GM18870 (cell line): ENCODE measurements at regions not wholly inside any gene's neighbourhood (a gene's known extent, or its start where the extent isn't known, plus 50 kb on each side); places are given as distances from the start of the nearest gene placed in this dataset.

Experiments
- ATAC-seq: cut with Tn5 transposase; IDR thresholded peaks from one replicate; pipeline ENCODE4 v1.9.1; 2021; ENCODE audit warnings: moderate library complexity; ENCODE audit not compliant: unreplicated experiment

DNA sequence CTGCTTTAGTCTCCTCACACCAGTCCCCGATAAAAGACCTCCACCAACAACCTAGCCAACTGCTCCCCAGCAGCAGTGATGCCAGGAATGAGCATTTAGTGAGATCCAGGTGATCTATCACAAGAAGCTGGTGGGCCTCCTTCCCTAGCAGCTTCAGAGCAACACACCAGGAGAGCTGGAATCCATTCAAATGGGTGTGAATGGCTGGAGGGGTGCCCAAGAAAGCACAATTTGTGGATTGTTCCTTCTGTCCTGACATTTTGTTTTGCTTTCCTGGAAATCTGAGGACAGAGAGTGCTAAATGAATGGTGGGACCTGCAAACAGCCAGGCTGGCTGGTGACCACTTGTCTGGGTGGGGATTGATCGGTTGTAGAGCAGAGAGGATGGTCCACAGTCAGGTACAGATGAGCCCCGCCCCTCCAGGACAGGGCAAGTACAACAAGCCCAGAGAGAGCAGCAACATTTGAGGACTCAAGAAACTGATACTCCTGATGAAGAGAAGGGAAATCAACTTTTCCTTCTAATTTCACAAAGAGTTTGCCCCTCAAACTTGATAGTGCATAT lies 316.8 kb downstream of the VPS13C start:
- ATAC-seq: no peak

DNA sequence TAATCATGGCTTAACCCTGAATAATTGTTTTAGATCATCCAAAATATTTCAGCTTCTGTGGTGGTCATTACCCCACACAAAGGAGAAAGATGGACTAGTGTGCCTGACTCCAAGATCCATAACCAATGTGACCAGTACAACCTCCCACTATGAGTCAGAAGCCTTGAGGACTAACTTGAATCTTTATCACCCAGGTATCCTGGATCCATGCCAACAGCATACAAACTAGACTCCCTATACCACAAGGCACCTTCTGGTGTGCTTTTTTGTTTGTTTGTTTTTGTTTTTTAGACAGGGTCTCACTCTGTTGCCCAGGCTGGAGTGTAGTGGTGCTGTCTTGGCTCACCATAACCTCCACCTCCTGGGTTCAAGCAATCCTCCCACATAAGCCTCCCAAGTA lies 317.7 kb downstream of the VPS13C start:
- ATAC-seq: no peak

DNA sequence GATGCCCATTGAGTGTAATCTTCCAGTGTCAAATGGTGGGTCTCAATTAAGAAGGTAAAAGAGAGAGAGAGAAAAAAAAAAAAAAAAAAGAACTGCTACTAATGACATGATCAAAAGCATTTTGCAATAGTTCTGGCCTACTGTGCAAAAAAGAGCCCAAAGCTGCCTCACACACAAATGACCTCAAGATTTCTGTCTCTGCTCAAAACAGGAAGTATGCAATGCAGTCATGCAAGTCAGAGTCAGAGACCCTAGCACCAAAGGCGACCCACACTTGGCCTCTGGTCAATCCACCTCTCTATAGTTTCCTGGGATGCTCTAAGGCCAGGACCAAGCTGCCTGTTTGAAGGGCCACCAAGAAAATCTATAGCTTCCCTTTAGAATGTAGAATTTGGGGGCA lies 323.5 kb downstream of the VPS13C start:
- no peak for ATAC-seq

DNA sequence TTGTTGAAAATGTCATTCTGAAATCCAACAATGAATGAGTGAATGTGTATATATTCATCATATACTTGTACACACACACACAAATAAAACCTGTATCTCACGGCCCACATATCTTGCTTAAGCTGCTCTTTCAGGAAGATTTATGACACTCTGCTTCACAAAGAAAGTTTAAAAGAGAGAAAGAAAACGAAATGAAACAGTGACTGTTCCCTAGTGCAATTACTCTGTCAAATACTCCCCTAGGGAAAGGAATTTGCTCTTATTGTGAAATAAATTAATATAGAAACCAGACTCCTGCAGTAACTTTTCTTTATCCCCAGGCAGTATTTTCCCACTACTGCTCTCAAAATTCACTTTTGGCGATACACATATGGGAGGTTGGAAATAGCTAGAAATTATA lies 329.1 kb downstream of the VPS13C start:
- no peak for ATAC-seq

DNA sequence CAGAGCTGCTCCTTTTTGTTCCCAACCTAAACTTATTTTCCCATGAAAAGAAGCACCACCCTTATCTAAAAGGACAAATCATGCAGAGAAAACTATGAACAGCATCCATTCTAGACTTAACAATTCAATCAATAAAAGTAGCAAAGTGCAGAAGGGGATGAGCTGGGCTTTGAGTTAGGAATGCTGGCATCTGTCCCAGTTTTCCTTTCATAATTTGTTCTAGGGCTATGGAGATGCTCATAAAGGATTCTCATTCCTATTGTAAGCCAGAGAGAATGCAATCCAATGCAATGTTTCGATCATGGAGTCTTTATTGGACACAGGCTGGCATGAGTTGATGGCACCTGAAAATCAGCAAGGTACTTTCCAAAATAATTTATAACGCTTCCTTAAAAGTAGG lies 330.6 kb downstream of the VPS13C start:
- ATAC-seq: no peak

DNA sequence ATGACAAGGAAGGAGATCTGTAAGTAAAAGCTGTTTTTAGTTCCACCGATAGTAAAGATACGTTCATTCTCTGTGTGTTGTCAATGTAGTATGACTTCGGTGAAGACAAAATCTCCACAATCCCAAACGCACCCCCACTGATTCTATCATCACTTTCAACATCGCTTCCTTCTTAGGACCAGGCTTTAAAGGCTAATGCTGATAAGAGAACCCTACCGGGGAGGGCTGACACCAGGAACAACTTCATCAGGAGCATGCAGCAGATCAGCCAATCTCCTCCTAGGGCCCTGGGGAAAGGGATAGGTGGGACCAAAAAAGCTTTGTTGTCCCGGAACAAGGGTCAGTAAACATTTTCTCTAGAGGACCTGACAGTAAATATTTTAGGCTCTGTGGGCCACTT lies 334.1 kb downstream of the VPS13C start:
- ATAC-seq: no peak

DNA sequence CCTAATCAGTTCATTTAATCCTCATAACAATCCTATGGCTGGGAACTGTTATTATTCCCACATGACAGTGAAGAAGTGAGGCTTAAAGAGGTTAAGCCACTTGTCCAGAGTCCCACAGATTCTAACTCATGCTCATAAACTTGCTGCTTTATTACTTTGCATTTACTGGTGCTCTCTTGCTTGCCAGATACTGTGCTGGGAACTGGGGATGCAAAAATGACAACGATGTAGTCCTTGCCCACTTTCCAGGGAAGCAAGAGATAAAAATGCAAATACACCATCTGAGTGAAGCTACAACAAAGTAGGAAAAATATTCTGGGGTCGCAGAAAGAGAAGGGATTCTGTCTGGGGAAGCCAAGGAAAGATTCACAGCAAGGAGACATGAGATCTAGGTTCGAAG lies 335.0 kb downstream of the VPS13C start:
- no peak for ATAC-seq

DNA sequence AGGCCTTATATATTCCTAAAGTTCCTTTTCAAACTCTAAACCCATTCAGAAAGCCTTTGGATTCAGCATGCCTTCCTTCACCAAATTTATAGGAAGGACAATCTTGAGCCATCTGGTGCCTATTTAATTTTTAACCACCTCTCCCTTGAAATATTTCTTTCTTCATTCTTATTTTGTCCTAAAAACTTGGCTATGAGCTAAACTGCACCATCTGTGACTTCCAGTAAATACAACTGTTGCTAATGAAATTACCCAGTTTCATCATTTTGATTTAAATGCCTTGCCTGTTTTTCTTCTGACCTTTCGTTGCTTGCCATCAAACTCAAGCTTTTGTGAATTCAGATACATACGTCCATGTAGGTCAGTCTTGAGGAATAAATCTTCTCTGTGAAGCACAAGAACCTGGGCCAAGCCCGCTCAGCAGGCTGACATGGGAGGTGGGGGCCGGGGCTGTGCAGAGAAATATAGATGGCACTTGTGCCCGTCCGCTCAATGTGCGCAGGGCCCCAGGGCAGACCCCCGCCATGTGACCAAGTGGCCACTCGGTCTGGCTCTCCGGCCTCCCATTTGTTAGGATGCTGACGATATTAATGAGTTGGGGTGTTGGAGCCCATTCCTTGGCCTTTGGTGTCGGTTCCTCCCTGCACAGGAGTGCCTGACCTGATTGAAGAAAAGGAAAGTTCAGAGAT lies 335.9 kb downstream of the VPS13C start:
- no peak for ATAC-seq

DNA sequence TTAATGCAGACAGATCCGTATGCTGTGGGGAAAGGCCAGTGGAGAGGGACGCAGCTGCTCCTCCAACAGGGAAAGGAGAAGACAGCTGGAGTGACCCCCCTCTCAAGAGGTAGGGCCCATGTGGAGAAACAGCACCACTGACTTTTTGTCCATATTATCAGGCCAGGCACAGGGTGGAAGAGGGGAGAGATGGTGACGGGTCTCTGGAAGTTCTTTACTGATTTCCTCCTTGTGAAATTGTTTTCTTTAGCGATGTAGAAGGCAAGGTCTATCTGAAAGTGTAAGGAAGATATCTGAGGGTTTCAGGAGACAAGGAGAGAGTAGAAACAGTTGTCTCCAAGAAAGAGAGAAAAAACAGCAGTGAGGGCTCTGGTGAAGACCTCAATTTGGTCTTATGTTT lies 338.8 kb downstream of the VPS13C start:
- no peak for ATAC-seq

DNA sequence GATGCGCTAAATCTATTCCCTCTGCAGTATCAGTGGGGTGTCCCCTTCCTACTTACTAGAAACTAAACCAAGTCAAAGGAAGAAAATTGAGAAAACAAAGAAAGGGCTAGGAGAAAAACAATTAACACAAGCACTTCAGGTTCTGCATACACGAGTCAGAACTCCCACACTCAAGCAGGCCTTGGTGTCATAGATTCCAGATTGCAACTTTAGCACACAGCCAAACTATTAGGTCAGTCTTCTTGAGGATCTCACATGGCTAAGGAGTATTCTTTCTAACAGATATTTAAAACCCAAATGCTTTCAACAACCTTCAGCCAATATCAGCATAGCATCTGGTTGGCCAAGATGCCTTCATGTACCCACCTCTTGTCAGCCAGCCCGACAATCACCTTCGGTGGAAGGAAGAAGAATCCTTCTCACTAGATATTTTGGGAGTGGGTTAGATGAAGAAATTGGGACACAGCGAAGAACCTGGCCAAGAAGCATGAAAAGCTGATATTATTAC lies 340.0 kb downstream of the VPS13C start:
- no peak for ATAC-seq

DNA sequence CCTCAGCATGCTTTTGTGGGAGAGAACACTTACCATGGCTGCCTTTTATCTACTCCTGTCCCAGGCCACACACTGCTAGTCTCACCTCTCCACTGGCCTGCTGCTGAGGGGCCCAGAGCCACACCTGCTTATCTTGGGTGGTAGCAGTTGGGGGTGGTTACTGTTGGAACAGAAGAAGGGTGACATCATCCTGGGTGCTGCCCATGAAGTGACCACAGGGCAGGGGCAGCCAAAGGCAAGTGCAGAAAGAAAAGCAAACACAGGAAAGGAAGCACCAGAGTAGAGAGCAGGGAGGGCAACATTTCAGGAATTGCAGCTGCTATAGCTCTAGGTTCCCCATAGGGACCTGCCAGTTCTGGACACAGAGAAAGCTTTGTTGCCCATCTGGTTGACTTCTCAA lies 345.2 kb downstream of the VPS13C start:
- ATAC-seq: no peak

DNA sequence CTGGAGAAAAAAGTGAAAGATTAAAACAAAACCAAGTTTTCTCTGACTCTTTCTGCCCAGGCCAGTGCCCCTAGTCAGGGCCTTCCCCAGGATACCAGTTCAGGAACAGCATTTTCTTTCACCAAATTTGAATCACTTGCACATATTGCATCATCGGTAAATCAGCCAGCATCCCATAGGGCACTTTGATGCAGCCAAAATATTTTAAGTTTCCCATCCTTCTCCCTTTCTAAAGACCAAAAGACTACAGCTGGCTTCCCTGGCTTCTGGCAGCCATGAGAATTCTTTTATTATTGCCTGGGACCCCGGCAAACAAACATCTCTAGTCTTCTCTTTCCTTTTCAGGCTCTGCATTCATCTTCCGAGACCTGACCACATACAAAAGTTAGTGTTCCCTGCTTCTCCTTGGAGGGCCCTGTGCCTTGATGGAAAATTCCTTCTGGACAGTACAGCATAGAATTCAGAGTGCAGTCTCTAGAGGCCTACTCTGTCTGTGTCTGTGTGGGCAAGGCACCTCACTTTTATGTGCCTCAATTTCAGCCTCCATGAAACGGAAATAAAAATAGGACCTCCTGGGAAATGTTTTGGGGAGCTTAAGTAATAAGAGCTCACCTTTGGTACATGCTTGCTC lies 348.0 kb downstream of the VPS13C start:
- ATAC-seq: no peak

DNA sequence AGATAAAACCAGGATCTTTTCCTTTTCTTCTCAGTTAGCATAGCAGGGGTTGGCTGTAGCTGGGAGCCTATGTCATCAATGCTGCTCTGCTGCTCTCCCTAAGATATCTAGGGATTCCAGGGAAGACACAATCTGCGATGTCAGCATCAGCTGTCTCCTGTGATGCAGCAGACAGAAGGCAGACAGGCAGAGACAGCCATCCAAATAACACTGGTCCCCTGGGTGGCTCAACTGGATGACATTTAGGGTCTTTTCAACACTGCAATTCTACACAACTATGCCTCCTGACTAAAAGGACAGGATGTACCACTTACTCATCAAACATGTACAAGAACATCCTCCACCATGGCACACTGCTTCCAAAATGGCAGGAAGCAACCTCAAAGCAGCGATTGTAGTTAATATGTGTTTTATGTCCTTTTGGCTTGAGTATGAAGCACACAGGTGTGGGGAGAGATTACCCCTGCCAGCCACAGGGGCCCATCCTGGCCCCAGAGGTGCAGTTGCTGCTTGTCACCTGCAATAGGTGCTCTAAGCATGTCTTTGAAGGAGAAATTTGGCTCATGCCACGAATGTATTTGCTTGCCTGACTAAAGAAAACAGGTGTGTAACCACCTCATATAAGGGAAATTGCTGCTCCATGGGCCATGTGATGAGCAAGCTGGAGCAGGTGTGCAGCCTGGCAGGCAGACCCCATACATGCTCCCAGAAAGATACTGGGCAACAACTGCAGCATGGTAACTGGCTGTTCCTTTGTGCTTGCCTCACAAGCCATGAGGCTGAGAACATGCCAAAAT lies 357.8 kb downstream of the VPS13C start:
- no peak for ATAC-seq

DNA sequence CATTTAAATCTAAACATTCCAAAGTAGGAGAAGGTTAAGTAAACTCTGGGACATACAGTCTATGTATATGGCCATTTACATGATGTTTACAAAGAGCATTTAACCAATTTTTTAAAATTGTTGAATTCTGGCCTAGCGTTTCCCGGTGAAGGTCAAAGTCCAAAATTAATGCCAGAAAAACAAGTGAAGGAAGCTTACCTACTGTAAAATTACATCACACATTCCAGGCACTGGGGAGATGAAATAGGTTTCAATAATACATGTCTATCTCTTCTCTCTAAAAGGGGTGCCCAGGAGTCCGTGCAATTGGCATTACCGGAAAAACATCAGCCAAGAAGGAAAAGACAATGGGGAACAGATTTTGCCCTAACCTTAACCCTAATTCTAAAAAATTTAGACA lies 358.8 kb downstream of the VPS13C start:
- ATAC-seq: no peak

DNA sequence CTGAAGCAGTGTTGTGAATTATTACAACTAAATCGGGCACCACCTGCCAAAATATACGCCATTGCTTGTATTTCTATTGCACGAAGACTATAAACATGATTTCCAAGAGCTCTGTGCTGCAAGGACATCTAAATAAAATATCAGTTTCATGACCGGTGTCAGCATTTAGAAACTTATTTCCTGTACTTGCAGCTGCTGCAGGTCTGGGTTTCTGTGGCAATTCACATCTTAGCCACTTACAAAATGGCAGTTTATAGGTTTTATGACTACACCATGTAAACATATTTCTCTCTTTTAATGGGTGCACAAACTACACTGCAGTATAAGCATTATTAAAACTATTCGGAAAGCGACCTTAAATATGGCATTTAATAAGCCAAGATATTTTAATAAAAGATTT lies 359.4 kb downstream of the VPS13C start:
- no peak for ATAC-seq

DNA sequence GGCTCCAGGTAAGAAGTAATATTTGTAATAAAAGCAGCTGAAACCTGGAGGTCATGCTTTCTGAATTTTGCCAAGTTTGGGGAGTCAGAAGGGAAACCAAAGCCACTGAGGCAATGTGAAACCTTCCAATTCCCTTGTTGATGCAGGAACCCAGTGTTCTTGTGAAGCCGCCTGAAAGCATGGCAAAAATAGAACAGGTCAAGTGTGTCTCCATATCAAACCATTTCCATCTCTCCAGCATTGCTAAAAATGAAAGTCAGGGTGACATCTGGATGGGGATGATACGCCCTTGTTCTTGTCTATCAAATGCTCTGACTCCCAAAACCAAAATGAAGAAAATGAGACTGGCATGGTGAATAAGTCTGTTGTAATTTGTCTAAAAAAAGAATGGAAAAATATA lies 362.5 kb downstream of the VPS13C start:
- ATAC-seq: no peak

DNA sequence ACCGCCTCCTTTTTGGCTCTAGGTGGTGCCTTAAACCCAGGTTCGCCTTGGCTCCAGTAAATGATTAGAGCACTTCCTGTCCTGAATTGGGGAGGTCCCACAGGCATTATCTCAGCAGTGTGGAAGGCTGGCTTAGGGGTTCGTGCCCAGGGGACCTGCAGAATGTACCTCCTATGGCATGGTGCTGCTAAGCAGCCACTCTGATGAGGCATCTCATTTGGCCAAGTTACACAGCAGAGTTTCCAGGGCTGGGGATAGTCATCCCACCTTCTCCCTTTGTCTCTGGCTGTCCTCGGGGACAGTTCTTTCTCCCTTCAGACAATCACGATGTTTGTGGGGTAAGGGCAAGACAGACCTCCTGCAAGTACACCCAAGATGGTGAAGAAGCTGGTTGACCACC lies 371.2 kb downstream of the VPS13C start:
- no peak for ATAC-seq

DNA sequence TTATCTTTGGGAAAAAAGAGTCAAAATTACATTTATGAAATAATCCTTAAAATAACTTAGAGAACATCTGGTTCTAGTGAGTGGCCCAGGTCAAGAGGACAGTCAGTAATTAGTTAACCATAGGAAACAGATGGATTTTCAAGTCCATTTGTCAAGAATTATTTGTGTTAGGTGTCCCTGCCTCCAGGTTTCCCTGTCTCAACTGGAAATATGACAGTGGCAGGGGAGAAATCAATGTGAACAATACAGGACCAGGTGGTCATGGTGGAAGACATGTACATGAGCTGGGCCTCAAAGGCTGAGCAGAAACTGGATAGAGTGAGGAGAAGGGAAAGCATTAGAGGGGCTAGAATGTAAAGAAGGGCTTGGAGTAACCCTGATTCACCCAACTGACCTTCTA lies 372.6 kb downstream of the VPS13C start:
- no peak for ATAC-seq

DNA sequence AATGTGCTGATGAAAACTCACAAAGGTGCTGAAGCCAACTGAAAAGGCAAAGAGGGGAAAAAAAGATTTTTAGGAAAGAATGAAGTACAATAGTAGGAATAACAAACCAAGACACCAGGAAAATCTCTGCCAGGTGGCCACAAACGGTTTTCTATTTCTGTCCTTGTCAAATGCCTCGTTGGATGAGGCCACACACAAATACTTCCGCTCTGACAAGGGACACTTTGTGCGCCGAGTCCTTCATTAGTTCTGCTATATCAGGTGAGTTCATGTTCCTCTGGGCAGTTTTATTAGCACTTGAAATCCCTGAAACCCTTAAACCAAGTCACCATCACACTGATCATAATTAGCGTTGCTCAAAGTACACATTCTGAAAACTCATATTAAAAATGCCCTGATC lies 373.1 kb downstream of the VPS13C start:
- no peak for ATAC-seq

DNA sequence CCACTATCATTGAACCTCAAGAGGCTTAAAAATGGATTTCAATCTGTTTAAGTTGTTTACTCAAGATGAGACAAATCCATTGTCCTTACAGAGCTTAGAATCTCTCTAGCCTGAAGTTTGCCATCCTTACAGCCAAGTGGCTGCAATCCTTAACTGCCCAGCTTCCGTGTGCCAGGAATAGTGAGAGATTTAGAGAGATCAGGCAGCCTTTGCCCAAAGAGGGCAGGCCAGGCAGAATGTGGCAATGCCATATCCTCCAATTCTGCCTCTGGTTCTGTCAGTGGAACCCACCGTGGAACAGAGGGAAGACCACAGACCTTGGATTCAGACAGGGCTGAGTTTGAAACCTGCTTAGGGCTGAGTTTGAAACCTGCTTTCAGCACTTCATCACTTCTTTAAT lies 374.3 kb downstream of the VPS13C start:
- no peak for ATAC-seq

DNA sequence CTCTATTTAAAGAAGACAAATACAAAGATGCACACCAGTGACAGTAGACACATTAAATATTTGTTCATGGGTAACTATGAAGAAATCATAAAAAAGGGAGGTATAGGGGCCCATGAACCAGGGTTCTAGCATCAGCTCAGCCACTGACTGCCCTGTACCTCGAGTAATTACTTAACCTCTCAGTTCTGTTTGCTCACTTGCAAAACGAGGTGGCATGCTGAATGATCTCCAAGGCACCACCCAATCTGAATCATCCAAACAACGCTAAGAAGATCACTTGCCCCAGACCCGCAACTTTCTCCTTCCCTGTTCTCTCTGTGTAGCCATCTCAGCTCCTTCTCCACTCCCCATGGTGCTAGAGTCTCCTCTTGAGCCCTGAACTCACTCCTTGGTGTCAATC lies 374.7 kb downstream of the VPS13C start:
- ATAC-seq: no peak
